Endothelial cell of umbilical vein (primary cell): ENCODE measurements at regions not wholly inside any gene's neighbourhood (a gene's known extent, or its start where the extent isn't known, plus 50 kb on each side); places are given as distances from the start of the nearest gene placed in this dataset.
A peak's percentile ranks its signal among the peaks of the same experiment; 100 is the strongest.

Source experiments
- BruUV-seq: library from RNA; stranded (reverse); fragments of 400-500 nt; replicated peaks from 2 replicates; lab custom pipeline; 2021; lab: Mats Ljungman, UMichigan
- CTCF ChIA-PET: fragments of 300-600, 350-600 bp; sonication (Branson Sonifier 250); formaldehyde crosslinking; loops from one replicate; lab custom pipeline; 2021; ENCODE audit warnings: antibody characterized with exemption, inconsistent platforms; lab: Charles Lee
- POLR2A ChIA-PET: fragments of 300-600, 350-600 bp; sonication (Branson Sonifier 250); formaldehyde crosslinking; loops from one replicate; lab custom pipeline; 2021; ENCODE audit warnings: antibody characterized with exemption, inconsistent platforms; lab: Charles Lee
- DNase-seq: peaks from one replicate; pipeline ENCODE4 v3.0.0-alpha.2; 2011; ENCODE audit warnings: low read depth, low spot score
- FAIRE-seq: peaks from 2 replicates; lab custom pipeline; 2011; peaks lifted over from hg19 to GRCh38; lab: Jason Lieb, UNC
- H2AFZ ChIP-seq: 2 replicates; pipeline ENCODE4 v1.6.0; 2012; ENCODE audit warnings: low read depth, low read length, control low read depth, inconsistent platforms
- H3K27ac ChIP-seq: 2 replicates; pipeline ENCODE4 v1.5.1; 2011; ENCODE audit warnings: low read depth, mild to moderate bottlenecking, control low read depth, low read length, moderate library complexity; ENCODE audit not compliant: insufficient read depth
- H3K27me3 ChIP-seq, 2 experiments: 2 replicates each; pipeline versions ENCODE4 v1.6.0 to v1.6.1; 2011; ENCODE audit warnings: low read length in 2 of 2, mixed read lengths in 1 of 2; ENCODE audit not compliant: control insufficient read depth in 2 of 2, insufficient read depth in 2 of 2
- H3K36me3 ChIP-seq, 2 experiments: 2 replicates in 1 of 2; 3 replicates in 1 of 2; pipeline ENCODE4 v1.5.1; 2011; ENCODE audit warnings: low read length in 2 of 2, mild to moderate bottlenecking in 1 of 2, moderate library complexity in 1 of 2; ENCODE audit not compliant: control insufficient read depth in 2 of 2, insufficient read depth in 2 of 2; ENCODE audit errors: extremely low read depth in 1 of 2
- H3K4me1 ChIP-seq: 3 replicates; pipeline ENCODE4 v1.5.1; 2011; ENCODE audit warnings: mild to moderate bottlenecking, low read length; ENCODE audit not compliant: control insufficient read depth, insufficient read depth; ENCODE audit errors: extremely low read depth
- H3K4me2 ChIP-seq: 2 replicates; pipeline ENCODE4 v1.6.1; 2011; ENCODE audit warnings: low read length, control low read depth, mixed read lengths; ENCODE audit not compliant: insufficient read depth
- H3K4me3 ChIP-seq, 3 experiments: fragments of 200-600 bp in 1 of 3; sonication (generic), shearing (Covaris generic) in 1 of 3; replicated peaks in 1 of 3; 2 replicates each; pipeline ENCODE4 v1.5.1; 2011 to 2016; ENCODE audit warnings: control low read depth in 3 of 3, low read length in 3 of 3, mild to moderate bottlenecking in 2 of 3, inconsistent platforms in 1 of 3, low read depth in 1 of 3, moderate library complexity in 1 of 3; ENCODE audit not compliant: insufficient read depth in 1 of 3
- H3K79me2 ChIP-seq: 2 replicates; pipeline ENCODE4 v1.6.0; 2012; ENCODE audit warnings: low read length, inconsistent platforms; ENCODE audit not compliant: control insufficient read depth, insufficient read depth
- H3K9ac ChIP-seq: replicated peaks from 2 replicates; pipeline ENCODE3; 2011; ENCODE audit warnings: low read length, control low read depth; ENCODE audit not compliant: insufficient read depth; ENCODE audit errors: extremely low read depth
- H3K9me1 ChIP-seq: replicated peaks from 3 replicates; pipeline ENCODE4 v1.6.0; 2011; ENCODE audit warnings: mild to moderate bottlenecking, low read length; ENCODE audit not compliant: control insufficient read depth, insufficient read depth; ENCODE audit errors: extremely low read depth
- H3K9me3 ChIP-seq: replicated peaks from 2 replicates; pipeline ENCODE4 v1.5.1; 2012; ENCODE audit warnings: low read length, inconsistent platforms; ENCODE audit not compliant: control insufficient read depth, insufficient read depth
- H4K20me1 ChIP-seq: replicated peaks from 2 replicates; pipeline ENCODE3; 2011; ENCODE audit warnings: mild to moderate bottlenecking, low read length; ENCODE audit not compliant: control insufficient read depth, insufficient read depth; ENCODE audit errors: extremely low read depth
- EZH2 ChIP-seq: IDR thresholded peaks from 2 replicates; pipeline ENCODE4 v1.6.1; 2012; ENCODE audit warnings: borderline replicate concordance, low read depth, mild to moderate bottlenecking, moderate library complexity, low read length, inconsistent platforms; ENCODE audit not compliant: severe bottlenecking
- FOS ChIP-seq: IDR thresholded peaks from 2 replicates; pipeline ENCODE4 v1.6.1; 2011; ENCODE audit warnings: mild to moderate bottlenecking, low read length, moderate library complexity, borderline replicate concordance; ENCODE audit not compliant: insufficient read depth
- GATA2 ChIP-seq: IDR thresholded peaks from 2 replicates; pipeline ENCODE4 v1.7.0; 2011; ENCODE audit warnings: low read depth, mild to moderate bottlenecking, moderate library complexity, mixed read lengths, low read length; ENCODE audit not compliant: insufficient read length, insufficient read depth
- JUN ChIP-seq: IDR thresholded peaks from 2 replicates; pipeline ENCODE4 v1.6.1; 2011; ENCODE audit warnings: borderline replicate concordance, low read depth; ENCODE audit not compliant: insufficient read length, insufficient read depth
- MYC ChIP-seq: IDR thresholded peaks from one replicate; pipeline ENCODE4 v1.6.1; 2011; ENCODE audit warnings: mild to moderate bottlenecking, low read depth, low read length
- POLR2A ChIP-seq: IDR thresholded peaks from 2 replicates; pipeline ENCODE4 v1.6.1; 2012; ENCODE audit warnings: low read depth, mild to moderate bottlenecking, control low read depth, low read length
- POLR2AphosphoS5 ChIP-seq: IDR thresholded peaks from 2 replicates; pipeline ENCODE4 v1.6.1; 2012; ENCODE audit warnings: low read depth, mild to moderate bottlenecking, control low read depth, low read length, moderate library complexity; ENCODE audit not compliant: insufficient read depth
- dilution Hi-C: fragments of 300-500 bp; cut with MboI; formaldehyde crosslinking; loops from one replicate; pipeline ENCODE4 v1.15.0; 2019; ENCODE audit warnings: low sequenced_read_pairs; ENCODE audit not compliant: extremely low pct_ligation_motif_present
- intact Hi-C: fragments of 100-400 bp; cut with micrococcal nuclease; formaldehyde crosslinking; loops from one replicate; pipeline ENCODE4 v1.10.0; 2022
- TF ChIP-seq, protein P1 (sequence below): IDR thresholded peaks from 2 replicates; pipeline ENCODE4 v1.6.1; 2011; ENCODE audit not compliant: insufficient read depth, insufficient read length
- TF ChIP-seq, protein P2 (sequence below), 2 donors: IDR thresholded peaks; 1 replicate in 1 of 2; 2 replicates in 1 of 2; pipeline ENCODE4 v1.5.1; 2011; ENCODE audit warnings: low read length in 2 of 2, mild to moderate bottlenecking in 2 of 2, moderate library complexity in 2 of 2, control low read depth in 1 of 2, inconsistent platforms in 1 of 2, low read depth in 1 of 2; ENCODE audit not compliant: insufficient read depth in 1 of 2; ENCODE audit errors: extremely low read depth in 1 of 2

DNA sequence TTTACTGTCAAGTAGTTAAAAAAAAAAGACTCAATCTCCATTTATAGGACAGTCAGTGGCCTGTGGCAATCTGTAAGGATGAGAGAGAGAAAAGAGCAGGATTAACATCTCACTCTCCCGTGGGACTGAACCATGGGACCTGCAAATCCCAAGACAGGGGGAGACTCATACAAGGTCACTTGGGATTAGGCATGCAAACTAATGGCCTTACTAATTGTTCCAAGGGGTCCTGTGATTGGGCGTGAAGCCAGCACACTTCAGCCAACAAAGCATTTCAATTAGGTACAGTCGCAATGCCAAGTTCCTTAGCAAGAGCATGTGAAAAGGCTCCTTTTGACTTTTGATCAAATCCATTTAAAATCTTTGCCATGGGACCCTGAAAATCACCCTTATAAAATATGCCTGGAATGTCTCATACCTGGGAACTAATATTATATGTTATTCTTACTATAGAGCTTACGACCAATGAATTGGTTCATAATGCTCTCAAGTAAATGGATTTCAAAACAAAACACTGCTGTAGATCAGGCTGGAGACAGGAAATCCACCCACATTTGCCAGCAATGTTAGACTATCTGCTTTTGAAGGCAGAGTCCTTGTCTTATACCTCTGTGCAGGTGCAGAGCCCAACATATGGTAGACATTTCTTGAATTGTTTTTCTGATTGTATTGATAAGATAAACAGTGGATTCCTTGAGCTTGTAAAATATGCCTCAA lies 412.5 kb downstream of the GJA1 start:
- intact Hi-C loops, result loop anchor here (2.0 kb wide), 1 partner anchor 231 kb away; no protein-coding TSS in a partner anchor
- TF ChIP-seq MYC (no peak), EZH2 (no peak)
- DNase-seq (peak; percentile 34), FAIRE-seq (no peak)
- Histone ChIP-seq H3K27ac (no peak overlapping the region), H4K20me1 (no peaks in the 10 kb centered on the region), H3K9ac (no peak overlapping the region), H3K79me2 (no peaks in the 10 kb centered on the region), H2AFZ (no peak overlapping the region), H3K27me3 (no peaks in the 10 kb centered on the region), H3K4me1 (no peaks in the 10 kb centered on the region), H3K4me3 (no peak overlapping the region), H3K36me3 (no peaks in the 10 kb centered on the region), H3K9me3 (no peaks in the 10 kb centered on the region), H3K4me2 (no peak overlapping the region), H3K9me1 (no peaks in the 10 kb centered on the region)
- POLR2A ChIA-PET, result no interaction called here
- dilution Hi-C loops, result no loop called here
- CTCF ChIA-PET, result interaction anchor here (1.3 to 5.9 kb wide), 11 partner anchors 11 to 417 kb away, joined by 4 to 108 read pairs (median 14); partner anchors contain the start of gene GJA1
- BruUV-seq, result no TSS peak

DNA sequence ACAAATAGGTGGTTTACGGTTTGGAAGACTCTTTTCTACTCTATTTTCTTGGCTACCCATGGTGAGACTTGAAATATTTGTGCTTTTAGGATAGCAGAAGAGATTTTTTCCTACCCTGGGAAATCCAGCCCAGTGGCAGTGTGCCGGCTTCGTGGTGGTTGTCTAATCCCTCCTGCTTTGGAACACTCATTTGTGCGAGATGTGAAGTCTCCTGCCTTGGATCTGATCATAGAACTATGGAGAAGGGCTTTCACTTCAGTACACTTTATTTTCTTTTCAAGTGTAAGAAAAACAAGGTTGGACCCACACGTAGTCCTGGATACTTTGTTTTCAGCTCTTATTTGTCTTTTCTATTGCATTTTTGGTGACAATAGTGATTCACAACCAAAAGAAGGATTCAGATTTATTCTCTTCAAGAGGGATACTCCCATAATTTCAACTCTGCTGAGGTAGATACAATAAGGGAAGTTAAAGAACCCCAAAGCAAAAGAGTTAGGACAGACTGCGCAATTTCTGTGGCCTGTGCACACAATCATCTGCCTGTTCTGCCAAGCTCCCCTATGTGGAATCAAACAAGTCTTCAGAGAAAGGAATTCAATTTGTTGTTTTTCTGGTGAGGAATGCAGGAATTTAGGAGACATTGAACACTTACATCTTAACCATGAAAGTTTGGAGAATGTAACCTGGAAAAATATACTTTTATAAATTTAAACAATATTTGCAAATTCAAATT lies 413.2 kb downstream of the GJA1 start:
- Histone ChIP-seq H3K36me3 (no peaks in the 10 kb centered on the region), H3K79me2 (no peaks in the 10 kb centered on the region), H3K27me3 (no peaks in the 10 kb centered on the region), H2AFZ (no peak overlapping the region), H3K4me1 (no peaks in the 10 kb centered on the region), H3K9ac (no peak overlapping the region), H4K20me1 (no peaks in the 10 kb centered on the region), H3K9me1 (no peaks in the 10 kb centered on the region), H3K9me3 (no peaks in the 10 kb centered on the region), H3K4me2 (no peak overlapping the region), H3K27ac (no peak overlapping the region), H3K4me3 (no peak overlapping the region)
- TF ChIP-seq EZH2 (no peak), MYC (no peak), POLR2A (no peak), POLR2AphosphoS5 (no peak), GATA2 (no peak), FOS (no peak), JUN (no peak)
- TF ChIP-seq, protein P1, sequence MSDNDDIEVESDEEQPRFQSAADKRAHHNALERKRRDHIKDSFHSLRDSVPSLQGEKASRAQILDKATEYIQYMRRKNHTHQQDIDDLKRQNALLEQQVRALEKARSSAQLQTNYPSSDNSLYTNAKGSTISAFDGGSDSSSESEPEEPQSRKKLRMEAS, result no peak
- TF ChIP-seq, protein P2, sequence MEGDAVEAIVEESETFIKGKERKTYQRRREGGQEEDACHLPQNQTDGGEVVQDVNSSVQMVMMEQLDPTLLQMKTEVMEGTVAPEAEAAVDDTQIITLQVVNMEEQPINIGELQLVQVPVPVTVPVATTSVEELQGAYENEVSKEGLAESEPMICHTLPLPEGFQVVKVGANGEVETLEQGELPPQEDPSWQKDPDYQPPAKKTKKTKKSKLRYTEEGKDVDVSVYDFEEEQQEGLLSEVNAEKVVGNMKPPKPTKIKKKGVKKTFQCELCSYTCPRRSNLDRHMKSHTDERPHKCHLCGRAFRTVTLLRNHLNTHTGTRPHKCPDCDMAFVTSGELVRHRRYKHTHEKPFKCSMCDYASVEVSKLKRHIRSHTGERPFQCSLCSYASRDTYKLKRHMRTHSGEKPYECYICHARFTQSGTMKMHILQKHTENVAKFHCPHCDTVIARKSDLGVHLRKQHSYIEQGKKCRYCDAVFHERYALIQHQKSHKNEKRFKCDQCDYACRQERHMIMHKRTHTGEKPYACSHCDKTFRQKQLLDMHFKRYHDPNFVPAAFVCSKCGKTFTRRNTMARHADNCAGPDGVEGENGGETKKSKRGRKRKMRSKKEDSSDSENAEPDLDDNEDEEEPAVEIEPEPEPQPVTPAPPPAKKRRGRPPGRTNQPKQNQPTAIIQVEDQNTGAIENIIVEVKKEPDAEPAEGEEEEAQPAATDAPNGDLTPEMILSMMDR (IDR thresholded peaks at IDR 0.05; ENCODE audit: extremely low read depth in 1 of 2, insufficient read depth in 1 of 2, low read depth in 1 of 2, low read length in 2 of 2), result no peak
- BruUV-seq, result no TSS peak
- ChIA-PET CTCF (interaction anchor here (0.5 to 5.9 kb wide), 66 partner anchors 9 to 793 kb away, joined by 3 to 108 read pairs (median 4); partner anchors contain the start of gene GJA1), POLR2A (interaction anchor here (1.1 to 1.2 kb wide), 2 partner anchors 411 to 413 kb away, joined by 4 to 5 read pairs; partner anchors contain the start of gene GJA1)
- no peak for FAIRE-seq
- dilution Hi-C loops (no loop called here), intact Hi-C loops (loop anchor here (1.0 to 2.0 kb wide), 6 partner anchors 185 to 418 kb away; partner anchors contain the start of gene GJA1)
- peak; percentile 27 for DNase-seq
